CD8-positive, alpha-beta memory T cell (primary cell): ENCODE measurements at regions not wholly inside any gene's neighbourhood (a gene's known extent, or its start where the extent isn't known, plus 50 kb on each side); places are given as distances from the start of the nearest gene placed in this dataset.
A peak's percentile ranks its signal among the peaks of the same experiment; 100 is the strongest.
"Not testable (repeated sequence)": the region's sequence is repeated elsewhere in the genome, so short reads cannot be mapped to it uniquely, and the experiment has no call there.

Experiments
- CTCF ChIA-PET: fragments of 350-600 bp; sonication (Branson Sonifier 250); formaldehyde crosslinking; loops from one replicate; lab custom pipeline; 2021; ENCODE audit warnings: antibody characterized with exemption; lab: Charles Lee
- POLR2A ChIA-PET: fragments of 350-600 bp; sonication (Branson Sonifier 250); formaldehyde crosslinking; loops from one replicate; lab custom pipeline; 2021; ENCODE audit warnings: antibody characterized with exemption; lab: Charles Lee
- DNase-seq, 5 donors: peaks; one replicate each; pipeline versions ENCODE4 v3.0.0 to v3.0.0-alpha.2; 2020 to 2022; ENCODE audit warnings: mixed read lengths in 1 of 5
- H3K27ac ChIP-seq: one replicate; pipeline ENCODE4 v1.7.0; 2013; ENCODE audit warnings: low read depth, mild to moderate bottlenecking, low read length, moderate library complexity
- H3K27me3 ChIP-seq: 2 replicates; pipeline ENCODE4 v1.7.0; 2013; ENCODE audit warnings: low read length, mild to moderate bottlenecking; ENCODE audit not compliant: insufficient read depth, poor library complexity, severe bottlenecking
- H3K36me3 ChIP-seq: 2 replicates; pipeline ENCODE4 v1.7.0; 2013; ENCODE audit warnings: mild to moderate bottlenecking, low read length, moderate library complexity; ENCODE audit not compliant: insufficient read depth
- H3K4me1 ChIP-seq: 2 replicates; pipeline ENCODE4 v1.7.0; 2013; ENCODE audit warnings: mild to moderate bottlenecking, low read length, moderate library complexity; ENCODE audit not compliant: insufficient read depth
- H3K4me3 ChIP-seq: 2 replicates; pipeline ENCODE4 v1.7.0; 2013; ENCODE audit warnings: mild to moderate bottlenecking, low read length
- H3K9me3 ChIP-seq: 2 replicates; pipeline ENCODE4 v1.7.0; 2013; ENCODE audit warnings: mild to moderate bottlenecking, low read length
- H3K27ac Mint-ChIP-seq, 8 donors: one replicate each; pipeline ENCODE4 v1.8.0; 2020 to 2021; ENCODE audit warnings: mixed read lengths in 8 of 8, mild to moderate bottlenecking in 6 of 8, inconsistent platforms in 3 of 8, moderate library complexity in 3 of 8
- H3K27me3 Mint-ChIP-seq, 2 donors: one replicate each; pipeline ENCODE4 v1.8.0; 2020 to 2021; ENCODE audit warnings: mixed read lengths in 2 of 2, mild to moderate bottlenecking in 1 of 2, moderate library complexity in 1 of 2
- H3K36me3 Mint-ChIP-seq, 3 donors: one replicate each; pipeline ENCODE4 v1.8.0; 2020 to 2021; ENCODE audit warnings: mixed read lengths in 3 of 3, inconsistent platforms in 1 of 3, mild to moderate bottlenecking in 1 of 3
- H3K4me1 Mint-ChIP-seq, 3 donors: one replicate each; pipeline ENCODE4 v1.8.0; 2020 to 2021; ENCODE audit warnings: mixed read lengths in 3 of 3, inconsistent platforms in 1 of 3, mild to moderate bottlenecking in 1 of 3
- H3K4me3 Mint-ChIP-seq, 7 donors: one replicate each; pipeline ENCODE4 v1.8.0; 2020 to 2021; ENCODE audit warnings: mixed read lengths in 7 of 7, mild to moderate bottlenecking in 6 of 7, moderate library complexity in 4 of 7, inconsistent platforms in 2 of 7
- H3K9me3 Mint-ChIP-seq, 5 donors: one replicate each; pipeline ENCODE4 v1.8.0; 2020 to 2022; ENCODE audit warnings: mixed read lengths in 5 of 5, mild to moderate bottlenecking in 3 of 5, moderate library complexity in 2 of 5, inconsistent platforms in 1 of 5

- Mint-ChIP-seq H3K9me3 (peaks cover 0 to 2% (median 2%) of the 10 kb centered on the region in 5 donors), H3K27me3 (peaks cover 0 to 2% of the 10 kb centered on the region in 2 donors), H3K4me1 (no peaks in the 10 kb centered on the region), H3K4me3 (no peak overlapping the region), H3K36me3 (no peaks in the 10 kb centered on the region), H3K27ac (no peak overlapping the region)
- ChIA-PET CTCF (no interaction called here), POLR2A (no interaction called here)
- no peaks in the 10 kb centered on the region for H3K36me3 ChIP-seq
- no peaks in the 10 kb centered on the region for H3K27me3 ChIP-seq
- no peak for DNase-seq
- no peak overlapping the region for H3K27ac ChIP-seq
- no peaks in the 10 kb centered on the region for H3K4me1 ChIP-seq
- no peaks in the 10 kb centered on the region for H3K9me3 ChIP-seq
- H3K4me3 ChIP-seq: no peak overlapping the region
Observed at GRCh38 chr10:33835556-33835955, 501.1 kb upstream of the NRP1 start.

DNA sequence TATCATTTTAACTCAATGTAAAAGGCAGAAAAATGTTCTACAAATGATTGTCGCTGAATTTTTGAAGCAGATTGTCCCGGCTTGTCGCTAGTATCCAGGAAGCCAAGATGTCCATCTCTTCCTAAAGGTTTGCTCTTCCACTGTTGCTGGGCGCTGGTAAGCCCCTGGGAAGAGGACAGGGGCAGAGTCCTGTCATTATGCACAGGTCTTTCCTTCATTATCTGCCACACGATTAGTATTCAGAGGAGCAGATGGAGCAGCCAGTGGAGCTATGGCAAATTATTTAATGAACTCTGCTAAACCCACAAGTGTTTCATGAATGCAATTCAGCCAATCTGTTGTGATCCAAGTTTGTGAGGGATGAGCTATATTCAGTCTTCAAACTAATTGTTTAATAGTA is 499.1 kb upstream of the NRP1 start:
- no peaks in the 10 kb centered on the region for H3K9me3 ChIP-seq
- ChIA-PET POLR2A (no interaction called here), CTCF (no interaction called here)
- no peak overlapping the region for H3K4me3 Mint-ChIP-seq
- H3K27me3 ChIP-seq: no peaks in the 10 kb centered on the region
- DNase-seq: no peak
- no peaks in the 10 kb centered on the region for H3K36me3 Mint-ChIP-seq
- no peak overlapping the region for H3K4me3 ChIP-seq
- no peak overlapping the region for H3K27ac Mint-ChIP-seq
- H3K4me1 Mint-ChIP-seq: no peaks in the 10 kb centered on the region
- H3K36me3 ChIP-seq: no peaks in the 10 kb centered on the region
- H3K9me3 Mint-ChIP-seq: peaks cover 0 to 5% (median 2%) of the 10 kb centered on the region in 5 donors
- H3K27me3 Mint-ChIP-seq: no peaks in the 10 kb centered on the region
- H3K4me1 ChIP-seq: no peaks in the 10 kb centered on the region
- H3K27ac ChIP-seq: no peak overlapping the region

GRCh38 chr10:33832124-33832787 is 497.8 kb upstream of the NRP1 start:
- no peaks in the 10 kb centered on the region for H3K9me3 ChIP-seq
- H3K27me3 ChIP-seq: no peaks in the 10 kb centered on the region
- ChIA-PET POLR2A (no interaction called here), CTCF (no interaction called here)
- peak overlapping the region in 1 of 8 donors; percentile 13 for H3K27ac Mint-ChIP-seq
- H3K4me3 Mint-ChIP-seq: no peak overlapping the region
- no peak for DNase-seq
- H3K36me3 Mint-ChIP-seq: no peaks in the 10 kb centered on the region
- no peaks in the 10 kb centered on the region for H3K4me1 ChIP-seq
- no peaks in the 10 kb centered on the region for H3K4me1 Mint-ChIP-seq
- no peak overlapping the region for H3K27ac ChIP-seq
- H3K4me3 ChIP-seq: no peak overlapping the region
- H3K36me3 ChIP-seq: no peaks in the 10 kb centered on the region
- peaks cover 0 to 5% (median 2%) of the 10 kb centered on the region in 5 donors for H3K9me3 Mint-ChIP-seq
- no peaks in the 10 kb centered on the region for H3K27me3 Mint-ChIP-seq

DNA sequence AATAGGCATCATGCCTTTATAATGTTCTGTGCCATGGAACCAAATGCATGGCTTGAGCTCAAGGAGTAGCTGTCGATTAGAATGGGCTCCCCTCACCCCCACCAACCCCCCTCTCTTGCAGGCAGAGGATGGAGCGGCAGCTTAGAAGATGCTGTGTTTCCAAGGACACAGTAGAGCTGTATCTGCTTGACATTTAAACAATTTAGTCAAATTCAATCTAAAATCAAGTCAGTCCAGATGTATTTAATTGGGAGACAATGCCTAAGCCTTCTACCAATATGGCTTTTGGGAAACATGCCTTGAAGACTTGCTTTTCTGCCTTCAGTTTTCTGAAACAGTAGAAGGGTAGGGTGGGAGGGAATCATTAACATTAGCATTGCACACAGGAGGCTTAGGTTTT is 497.1 kb upstream of the NRP1 start:
- Mint-ChIP-seq H3K4me1 (no peaks in the 10 kb centered on the region), H3K4me3 (no peak overlapping the region), H3K27me3 (no peaks in the 10 kb centered on the region), H3K36me3 (no peaks in the 10 kb centered on the region), H3K27ac (peak overlapping the region in 1 of 8 donors; percentile 54), H3K9me3 (peaks cover 0 to 5% (median 2%) of the 10 kb centered on the region in 5 donors)
- Histone ChIP-seq H3K4me1 (no peaks in the 10 kb centered on the region), H3K4me3 (no peak overlapping the region), H3K27me3 (no peaks in the 10 kb centered on the region), H3K36me3 (no peaks in the 10 kb centered on the region), H3K9me3 (no peaks in the 10 kb centered on the region), H3K27ac (no peak overlapping the region)
- CTCF ChIA-PET: no interaction called here
- POLR2A ChIA-PET: no interaction called here
- no peak for DNase-seq

DNA sequence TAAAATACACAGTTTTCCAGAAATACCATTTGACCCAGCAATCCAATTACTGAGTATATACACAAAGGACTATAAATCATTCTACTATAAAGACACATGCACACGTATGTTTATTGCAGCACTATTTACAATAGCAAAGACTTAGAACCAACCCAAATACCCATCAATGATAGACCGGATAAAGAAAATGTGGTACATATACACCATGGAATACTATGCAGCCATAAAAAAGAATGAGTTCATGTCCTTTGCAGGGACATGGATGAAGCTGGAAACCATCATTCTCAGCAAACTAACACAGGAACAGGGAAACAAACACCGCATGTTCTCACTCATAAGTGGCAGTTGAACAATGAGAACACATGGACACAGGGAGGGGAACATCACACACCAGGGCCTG is 495.4 kb upstream of the NRP1 start:
- CTCF ChIA-PET, H3K4me1 Mint-ChIP-seq, H3K27me3 Mint-ChIP-seq, H3K36me3 ChIP-seq, H3K4me1 ChIP-seq, H3K36me3 Mint-ChIP-seq, DNase-seq, H3K4me3 ChIP-seq, POLR2A ChIA-PET, H3K27ac Mint-ChIP-seq, H3K4me3 Mint-ChIP-seq, H3K9me3 Mint-ChIP-seq, H3K9me3 ChIP-seq, H3K27ac ChIP-seq, H3K27me3 ChIP-seq: not testable (repeated sequence)

DNA sequence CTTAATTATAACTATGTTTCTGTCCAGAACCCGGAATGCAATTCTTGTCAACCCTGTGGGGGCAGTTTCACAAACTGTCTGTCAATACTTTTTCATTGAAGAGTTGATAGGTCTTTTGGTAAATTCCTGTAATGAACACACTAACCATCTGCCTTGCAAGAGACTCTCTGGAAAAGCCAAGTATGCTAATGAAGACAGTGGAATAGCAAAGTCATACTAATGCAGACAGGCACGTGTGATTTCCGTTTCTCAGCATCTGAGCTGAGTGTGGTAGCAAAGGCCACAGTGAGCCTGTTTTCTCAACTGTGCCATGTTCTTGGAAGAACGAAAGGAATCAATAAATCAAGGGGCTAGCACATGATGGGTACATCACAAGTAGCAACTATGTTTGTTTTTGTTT is 494.1 kb upstream of the NRP1 start:
- no peaks in the 10 kb centered on the region for H3K4me1 ChIP-seq
- no peaks in the 10 kb centered on the region for H3K36me3 Mint-ChIP-seq
- H3K4me3 ChIP-seq: no peak overlapping the region
- H3K36me3 ChIP-seq: no peaks in the 10 kb centered on the region
- no peak for DNase-seq
- no peaks in the 10 kb centered on the region for H3K4me1 Mint-ChIP-seq
- no peak overlapping the region for H3K4me3 Mint-ChIP-seq
- H3K9me3 Mint-ChIP-seq: peaks cover 0 to 5% (median 2%) of the 10 kb centered on the region in 5 donors
- CTCF ChIA-PET: no interaction called here
- no peaks in the 10 kb centered on the region for H3K27me3 Mint-ChIP-seq
- no peak overlapping the region for H3K27ac Mint-ChIP-seq
- POLR2A ChIA-PET: no interaction called here
- no peaks in the 10 kb centered on the region for H3K27me3 ChIP-seq
- no peak overlapping the region for H3K27ac ChIP-seq
- H3K9me3 ChIP-seq: no peaks in the 10 kb centered on the region

DNA sequence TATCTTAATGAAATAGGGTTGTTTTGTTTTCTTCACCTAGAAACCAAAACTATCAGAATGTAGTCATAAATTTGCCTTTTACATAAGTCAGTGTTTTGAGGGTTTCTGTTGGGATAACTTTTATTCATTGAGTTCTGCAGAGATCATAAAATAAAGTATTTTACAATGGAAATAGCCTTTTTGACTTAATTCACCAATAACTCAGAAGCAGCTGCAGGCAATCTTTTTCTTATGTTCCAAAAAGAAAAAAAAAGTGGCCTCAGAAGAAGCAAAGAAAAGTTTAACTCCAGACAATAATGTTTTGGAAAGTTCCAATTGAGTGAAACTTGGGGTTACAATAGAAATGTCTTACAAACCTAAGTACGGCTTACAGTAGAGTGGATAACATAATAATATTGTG is 491.7 kb upstream of the NRP1 start:
- H3K4me3 Mint-ChIP-seq: no peak overlapping the region
- no peak overlapping the region for H3K27ac Mint-ChIP-seq
- H3K4me1 ChIP-seq: no peaks in the 10 kb centered on the region
- H3K4me3 ChIP-seq: no peak overlapping the region
- H3K27ac ChIP-seq: no peak overlapping the region
- no peak for DNase-seq
- no peaks in the 10 kb centered on the region for H3K27me3 ChIP-seq
- H3K36me3 ChIP-seq: no peaks in the 10 kb centered on the region
- H3K9me3 ChIP-seq: no peaks in the 10 kb centered on the region
- H3K36me3 Mint-ChIP-seq: no peaks in the 10 kb centered on the region
- POLR2A ChIA-PET: no interaction called here
- no peaks in the 10 kb centered on the region for H3K27me3 Mint-ChIP-seq
- H3K9me3 Mint-ChIP-seq: peaks cover 0 to 4% (median 2%) of the 10 kb centered on the region in 5 donors
- no peaks in the 10 kb centered on the region for H3K4me1 Mint-ChIP-seq
- CTCF ChIA-PET: no interaction called here

DNA sequence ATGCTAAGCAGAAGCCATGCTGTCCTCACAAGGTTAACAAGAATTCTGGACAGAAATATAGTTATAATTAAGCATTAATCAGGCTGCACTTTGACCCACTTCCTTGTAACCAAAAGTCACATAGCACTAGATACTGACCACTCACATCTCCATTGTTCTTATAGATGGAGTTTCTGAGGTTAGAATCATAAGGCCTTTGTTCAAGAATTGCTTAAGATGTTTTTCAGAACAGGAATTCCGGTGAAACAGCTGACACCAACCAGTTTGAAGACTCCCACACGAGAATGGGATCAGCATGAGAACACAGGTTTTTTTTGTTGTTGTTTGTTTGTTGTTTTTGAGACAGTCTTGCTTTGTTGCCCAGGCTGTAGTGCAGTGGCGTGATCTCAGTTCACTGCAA is 488.3 kb upstream of the NRP1 start:
- CTCF ChIA-PET: no interaction called here
- no peak for DNase-seq
- POLR2A ChIA-PET: no interaction called here
- Histone ChIP-seq H3K9me3 (no peaks in the 10 kb centered on the region), H3K36me3 (no peaks in the 10 kb centered on the region), H3K4me1 (no peaks in the 10 kb centered on the region), H3K27me3 (no peaks in the 10 kb centered on the region), H3K4me3 (no peak overlapping the region), H3K27ac (no peak overlapping the region)
- Mint-ChIP-seq H3K4me1 (no peaks in the 10 kb centered on the region), H3K27ac (no peak overlapping the region), H3K9me3 (peaks cover 0 to 3% (median 0%) of the 10 kb centered on the region in 5 donors), H3K27me3 (no peaks in the 10 kb centered on the region), H3K36me3 (no peaks in the 10 kb centered on the region), H3K4me3 (no peak overlapping the region)
